ENCODE measurements at regions not wholly inside any gene's neighbourhood (a gene's known extent, or its start where the extent isn't known, plus 50 kb on each side); places are given as distances from the start of the nearest gene placed in this dataset.

- TF ChIP-seq CTCF (IDR thresholded peaks at IDR 0.05) (no peak), POLR2A (IDR thresholded peaks at IDR 0.05) (no peak)
These were observed 218.6 kb upstream of the ASIC2 start for GRCh38 chr17:33511670-33512069.

All from Peyer's patch (tissue), 4 donors.